Heart left ventricle (tissue), 16 donors: ENCODE measurements at regions not wholly inside any gene's neighbourhood (a gene's known extent, or its start where the extent isn't known, plus 50 kb on each side); places are given as distances from the start of the nearest gene placed in this dataset.

Experiments
- ATAC-seq, 4 donors: fragments of 200-7000 bp; cut with Tn5 transposase; one replicate each; pipeline ENCODE4 v1.9.1; 2020 to 2022; ENCODE audit warnings: moderate library complexity in 4 of 4, mild to moderate bottlenecking in 3 of 4, moderate number of reproducible peaks in 1 of 4
- DNase-seq, 5 donors: peaks; one replicate each; pipeline ENCODE4 v3.0.0-alpha.2; 2020
- H3K27ac ChIP-seq, 12 donors: fragments of 200-600 bp; sonication (generic) in 4 of 12; one replicate each; pipeline versions ENCODE4 v1.5.0 to v1.8.0; 2016 to 2022; ENCODE audit warnings: mild to moderate bottlenecking in 2 of 12
- H3K27me3 ChIP-seq, 9 donors: fragments of 200-600 bp; sonication (generic) in 2 of 9; one replicate each; pipeline versions ENCODE4 v1.5.1 to v1.8.0; 2016 to 2022; ENCODE audit warnings: mild to moderate bottlenecking in 3 of 9
- H3K36me3 ChIP-seq, 9 donors: fragments of 200-600 bp; sonication (generic) in 2 of 9; one replicate each; pipeline versions ENCODE4 v1.5.0 to v1.8.0; 2018 to 2022; ENCODE audit warnings: mild to moderate bottlenecking in 2 of 9
- H3K4me1 ChIP-seq, 12 donors: fragments of 200-600 bp; sonication (generic) in 4 of 12; one replicate each; pipeline versions ENCODE4 v1.5.0 to v1.8.0; 2016 to 2022; ENCODE audit warnings: mild to moderate bottlenecking in 3 of 12
- H3K4me3 ChIP-seq, 12 donors: fragments of 200-600 bp; sonication (generic) in 4 of 12; one replicate each; pipeline versions ENCODE4 v1.5.0 to v1.8.0; 2017 to 2022; ENCODE audit warnings: mild to moderate bottlenecking in 9 of 12, moderate library complexity in 4 of 12
- H3K9me3 ChIP-seq, 12 donors: fragments of 200-600 bp; sonication (generic) in 4 of 12; one replicate each; pipeline versions ENCODE4 v1.5.0 to v1.8.0; 2016 to 2022; ENCODE audit warnings: mild to moderate bottlenecking in 1 of 12
- CTCF ChIP-seq, 12 donors: fragments of 200-600 bp; sonication (generic) in 4 of 12; IDR thresholded peaks; one replicate each; pipeline versions ENCODE4 v1.5.0 to v1.8.0; 2018 to 2022; ENCODE audit warnings: antibody characterized with exemption in 12 of 12, mild to moderate bottlenecking in 5 of 12
- POLR2A ChIP-seq, 2 donors: fragments of 450-650 bp; IDR thresholded peaks; one replicate each; pipeline ENCODE4 v1.6.1; 2017; ENCODE audit warnings: antibody characterized with exemption in 2 of 2, mild to moderate bottlenecking in 2 of 2, moderate library complexity in 2 of 2
- WGBS, 4 donors: extraction: QIAGEN DNeasy Blood & Tissue Kit in 2 of 4; methylation state at CpG; one replicate each; pipeline versions ENCODE4 v1.1.5 to v1.1.7; 2013 to 2018; 5-methylcytosine and 5-hydroxymethylcytosine counted together
- intact Hi-C, 10 donors: fragments of 100-400 bp; cut with DNase I; formaldehyde crosslinking; loops; one replicate each; pipeline versions ENCODE4 v1.11.1 to v1.14.2; 2022
- donor health status: ischemic (EF 13 %, LVEDD 7.1; RV severe dilation, severe dysfunction).
- donor health status: healthy with polysubstance abuse.
- donor health status: DM: no; HTN: yes; CAD: no.
- donor health status: DM: no; HTN: no; CAD: no.
- donor health status: ischemic (EF 25% LVEDD 6.9; RV normal size, moderate dysfunction).
- donor health status: ischemic (EF 25% LVEDD 5.7; RV mildly dilated, moderate dysfunction).
- donor health status: healthy.
- donor health status: DM: yes; HTN: yes; CAD: no.
- donor health status: ischemic (EF 35%, LVEDD 5.7; RV mildly dilated, moderate dysfunction).
- donor health status: nonischemic (EF 11% LVEDD 7.7; RV severe dilation, severe dysfunction).
- donor health status: DM: yes; HTN: yes; CAD: no.
- donor health status: PGD.
- donor health status: ischemic (EF 29% LVEDD 5.4; RV normal size, mild dysfunction).
- donor health status: nonischemic (EF 23%, LVEDD 6.1; RV moderate dilation, normal function).

DNA sequence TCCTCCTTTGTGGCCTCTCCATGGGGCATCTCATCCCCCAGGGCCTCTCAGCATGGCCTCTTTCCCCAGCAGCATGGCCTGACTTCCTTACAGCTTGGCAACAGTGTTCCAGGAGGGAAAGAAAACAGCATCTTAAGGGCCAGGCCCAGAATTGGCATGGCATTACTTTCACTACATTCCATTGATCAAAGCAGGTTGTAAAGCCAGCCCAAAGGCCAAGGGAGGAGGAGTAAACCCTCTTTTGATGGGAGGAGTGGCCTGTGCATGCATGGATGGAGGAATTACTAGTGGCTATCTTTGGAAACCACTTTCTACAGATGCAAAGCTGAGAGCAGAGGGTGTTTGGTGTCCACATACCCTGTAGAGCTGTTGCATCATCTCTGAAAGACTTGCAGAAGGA, 149.4 kb downstream of the AIPL1 start:
- ATAC-seq (no peak), DNase-seq (no peak)
- H3K36me3 ChIP-seq = no peaks in the 10 kb centered on the region
- TF ChIP-seq POLR2A (IDR thresholded peaks at IDR 0.05) (no peak), CTCF (IDR thresholded peaks at IDR 0.05) (no peak)
- no peaks in the 10 kb centered on the region for H3K4me1 ChIP-seq
- no peak overlapping the region for H3K4me3 ChIP-seq
- peaks cover 0 to 6% (median 0%) of the 10 kb centered on the region in 9 donors for H3K27me3 ChIP-seq
- no peak overlapping the region for H3K27ac ChIP-seq
- peaks cover 0 to 6% (median 0%) of the 10 kb centered on the region in 12 donors for H3K9me3 ChIP-seq
- intact Hi-C loops = no loop called here

DNA sequence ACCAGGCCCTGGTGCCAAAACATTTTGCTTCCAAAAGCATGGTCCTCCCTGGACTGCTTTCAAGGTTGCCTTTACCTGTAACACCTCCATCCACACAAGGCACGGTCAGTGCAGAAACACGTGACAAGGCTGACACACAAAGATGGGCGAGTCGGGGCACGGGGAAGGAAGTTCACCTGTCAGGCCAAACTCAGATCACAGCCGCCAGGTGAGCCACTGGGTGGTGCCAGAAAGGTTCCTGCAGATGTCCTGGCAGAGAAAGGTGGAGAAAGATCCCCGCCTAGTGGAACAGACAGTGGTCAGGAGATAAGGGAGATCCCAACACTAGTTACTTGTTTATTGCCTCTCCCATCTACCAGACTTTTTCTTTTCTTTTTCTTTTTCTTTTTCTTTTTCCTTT, 155.3 kb downstream of the AIPL1 start:
- Histone ChIP-seq H3K4me3 (no peak overlapping the region), H3K36me3 (no peaks in the 10 kb centered on the region), H3K4me1 (no peaks in the 10 kb centered on the region), H3K9me3 (peaks cover 0 to 6% (median 0%) of the 10 kb centered on the region in 12 donors), H3K27ac (no peak overlapping the region), H3K27me3 (peaks cover 0 to 6% (median 0%) of the 10 kb centered on the region in 9 donors)
- DNase-seq = no peak
- TF ChIP-seq CTCF (IDR thresholded peaks at IDR 0.05) = no peak
- WGBS, 4 donors = 36 to 48% (median 40%) methylated on average over 7 of the region's 7 CpGs
- ATAC-seq = no peak
- intact Hi-C loops = loop anchor here in 2 of 10 donors (5.0 to 10.0 kb wide), 2 partner anchors 92 to 135 kb away; no protein-coding TSS in a partner anchor

- Histone ChIP-seq H3K36me3 (no peaks in the 10 kb centered on the region), H3K9me3 (peaks cover 0 to 6% (median 0%) of the 10 kb centered on the region in 12 donors), H3K27ac (no peak overlapping the region), H3K27me3 (peaks cover 0 to 6% (median 0%) of the 10 kb centered on the region in 9 donors), H3K4me1 (no peaks in the 10 kb centered on the region), H3K4me3 (no peak overlapping the region)
- intact Hi-C loops = loop anchor here in 2 of 10 donors (5.0 to 10.0 kb wide), 2 partner anchors 91 to 136 kb away; no protein-coding TSS in a partner anchor
- DNase-seq = no peak
- ATAC-seq = no peak
- 73 to 82% (median 79%) methylated on average over 4 of the region's 4 CpGs for WGBS, 4 donors
- TF ChIP-seq POLR2A (IDR thresholded peaks at IDR 0.05) (no peak), CTCF (IDR thresholded peaks at IDR 0.05) (no peak)
Measured at GRCh38 chr17:6278376-6278775, 156.5 kb downstream of the AIPL1 start.

- 40 to 51% (median 48%) methylated on average over 5 of the region's 5 CpGs for WGBS, 4 donors
- Histone ChIP-seq H3K27ac (no peak overlapping the region), H3K4me1 (no peaks in the 10 kb centered on the region), H3K9me3 (peaks cover 0 to 6% (median 0%) of the 10 kb centered on the region in 12 donors), H3K36me3 (no peaks in the 10 kb centered on the region), H3K27me3 (peaks cover 0 to 4% (median 0%) of the 10 kb centered on the region in 9 donors), H3K4me3 (no peak overlapping the region)
- TF ChIP-seq CTCF (IDR thresholded peaks at IDR 0.05) = peak in 1 of 12 donors; percentile 11
- TF ChIP-seq POLR2A (IDR thresholded peaks at IDR 0.05) = no peak
- intact Hi-C loops = loop anchor here in 2 of 10 donors (5.0 to 10.0 kb wide), 2 partner anchors 89 to 138 kb away; no protein-coding TSS in a partner anchor
- no peak for DNase-seq
- no peak for ATAC-seq
Measured at GRCh38 chr17:6276711-6277110, 158.2 kb downstream of the AIPL1 start.
